GM12891 (cell line): ENCODE measurements at regions not wholly inside any gene's neighbourhood (a gene's known extent, or its start where the extent isn't known, plus 50 kb on each side); places are given as distances from the start of the nearest gene placed in this dataset.

Source experiments
- PAX5 ChIP-seq: IDR thresholded peaks from 2 replicates; pipeline ENCODE4 v1.6.1; 2011; ENCODE audit warnings: low read length, moderate library complexity, mild to moderate bottlenecking; ENCODE audit not compliant: insufficient read depth, severe bottlenecking
- POLR2A ChIP-seq: IDR thresholded peaks from 2 replicates; pipeline ENCODE4 v1.6.1; 2011; ENCODE audit warnings: low read depth, low read length, control low read depth
- POLR2AphosphoS5 ChIP-seq: IDR thresholded peaks from 2 replicates; pipeline ENCODE4 v1.6.1; 2011; ENCODE audit warnings: low read depth, low read length, control low read depth
- POU2F2 ChIP-seq: IDR thresholded peaks from 2 replicates; pipeline ENCODE4 v1.6.1; 2011; ENCODE audit warnings: low read depth, mild to moderate bottlenecking, control low read depth, low read length, moderate library complexity
- SPI1 ChIP-seq: IDR thresholded peaks from 2 replicates; pipeline ENCODE4 v1.6.1; 2011; ENCODE audit warnings: low read depth, low read length, control low read depth
- TAF1 ChIP-seq: IDR thresholded peaks from 2 replicates; pipeline ENCODE4 v1.6.1; 2011; ENCODE audit warnings: low read depth, low read length, control low read depth

- TF ChIP-seq POLR2A (no peak), POLR2AphosphoS5 (no peak), SPI1 (no peak), TAF1 (no peak), POU2F2 (no peak), PAX5 (no peak)
These were observed 58.3 kb upstream of the GADL1 start for GRCh38 chr3:30952786-30953185.
